GM19351 (cell line): ENCODE measurements at regions not wholly inside any gene's neighbourhood (a gene's known extent, or its start where the extent isn't known, plus 50 kb on each side); places are given as distances from the start of the nearest gene placed in this dataset.

Experiments
- ATAC-seq: cut with Tn5 transposase; IDR thresholded peaks from one replicate; pipeline ENCODE4 v1.9.1; 2021; ENCODE audit warnings: mild to moderate bottlenecking, moderate library complexity; ENCODE audit not compliant: unreplicated experiment

DNA sequence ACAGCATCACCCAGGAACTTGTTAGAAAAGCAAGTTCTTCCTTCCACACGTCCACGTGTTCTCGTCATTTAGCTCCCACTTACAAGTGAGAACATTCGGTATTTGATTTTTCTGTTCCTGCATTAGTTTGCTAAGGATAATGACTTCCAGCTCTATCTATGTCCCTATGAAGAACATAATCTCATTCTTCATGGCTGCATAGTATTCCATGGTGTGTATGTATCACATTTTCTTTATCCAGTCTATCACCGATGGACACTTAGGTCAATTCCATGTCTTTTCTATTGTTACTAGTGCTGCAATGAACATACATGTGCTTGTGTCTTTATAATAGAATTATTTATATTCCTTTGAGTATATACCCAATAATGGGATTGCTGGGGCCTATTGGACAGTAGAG is 368.7 kb upstream of the RUNX1 start:
- ATAC-seq, result no peak

DNA sequence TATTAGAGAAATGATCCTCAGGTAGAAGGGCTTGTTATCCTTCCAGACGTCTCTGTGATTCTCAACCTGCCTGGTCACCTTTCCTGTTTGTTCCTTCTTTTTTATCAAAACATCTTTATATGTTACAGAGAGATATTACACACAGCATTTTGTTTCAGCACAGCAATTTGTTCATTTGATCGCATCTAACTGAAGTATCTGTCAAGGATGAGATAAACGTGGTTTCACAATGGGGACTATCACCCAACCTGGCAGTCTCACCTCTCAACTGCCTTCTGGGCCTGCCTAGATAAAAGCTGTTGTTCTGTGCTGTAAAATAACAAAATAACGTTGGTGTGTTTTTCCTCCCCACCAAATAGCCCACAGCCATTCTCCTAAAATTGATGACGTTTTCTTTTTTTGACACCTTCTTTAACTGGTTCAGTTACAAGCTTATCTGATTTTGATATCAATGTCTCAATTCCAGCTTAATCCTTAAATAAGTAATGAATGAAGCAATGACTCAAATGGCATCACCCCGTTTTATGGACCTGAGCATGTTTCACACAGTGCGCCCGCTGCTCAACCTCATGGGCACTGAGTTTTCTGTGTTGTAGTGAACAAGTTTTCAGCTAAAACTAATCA is 367.9 kb upstream of the RUNX1 start:
- ATAC-seq, result no peak

DNA sequence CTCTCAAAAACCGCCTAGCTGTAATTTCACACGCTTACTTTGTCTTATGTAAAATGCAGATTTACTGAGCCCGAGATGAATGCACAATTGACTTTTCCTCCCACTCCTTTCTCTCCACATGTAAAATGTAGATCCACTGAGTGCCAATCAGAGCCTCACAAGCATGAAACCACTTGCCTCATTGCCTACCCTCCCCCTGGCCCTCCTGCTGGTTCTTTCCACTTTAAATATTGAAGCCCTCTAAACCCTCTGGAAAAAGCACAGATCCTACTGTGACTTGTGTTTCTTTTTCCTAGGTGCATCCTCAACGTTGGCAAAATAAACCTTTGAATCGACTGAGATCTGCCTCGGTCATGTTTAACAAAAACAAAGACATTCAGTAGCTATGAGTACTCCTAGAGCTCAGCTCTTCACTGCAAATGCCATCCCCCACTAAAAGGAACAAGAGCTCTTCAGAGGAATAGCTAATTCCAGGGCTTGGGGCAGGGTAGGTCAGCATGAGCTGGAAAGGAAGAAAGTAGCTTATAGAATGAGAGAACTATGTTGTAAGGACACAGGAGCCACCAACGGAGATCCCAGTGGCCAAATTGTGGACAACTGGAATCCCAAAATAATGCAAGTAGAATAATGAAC is 365.5 kb upstream of the RUNX1 start:
- no peak for ATAC-seq

DNA sequence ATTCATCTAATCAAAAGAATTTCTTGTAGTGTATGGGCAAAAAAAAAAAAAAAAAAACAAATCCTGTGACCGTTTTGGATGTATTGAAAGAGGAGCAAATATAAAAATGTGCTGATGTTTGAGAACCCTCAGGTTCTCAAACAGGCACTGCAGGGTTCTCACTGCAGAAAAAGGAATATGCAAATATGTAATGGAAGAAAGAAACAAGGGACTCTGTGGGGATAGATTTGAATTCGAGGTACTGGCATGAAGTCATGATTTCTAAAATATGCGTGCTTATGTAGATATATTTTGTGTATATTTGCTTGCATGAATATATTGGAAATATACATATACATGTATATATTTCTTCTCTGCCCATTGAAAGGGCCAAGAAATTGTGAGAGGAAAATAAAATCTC is 365.0 kb upstream of the RUNX1 start:
- ATAC-seq, result no peak

DNA sequence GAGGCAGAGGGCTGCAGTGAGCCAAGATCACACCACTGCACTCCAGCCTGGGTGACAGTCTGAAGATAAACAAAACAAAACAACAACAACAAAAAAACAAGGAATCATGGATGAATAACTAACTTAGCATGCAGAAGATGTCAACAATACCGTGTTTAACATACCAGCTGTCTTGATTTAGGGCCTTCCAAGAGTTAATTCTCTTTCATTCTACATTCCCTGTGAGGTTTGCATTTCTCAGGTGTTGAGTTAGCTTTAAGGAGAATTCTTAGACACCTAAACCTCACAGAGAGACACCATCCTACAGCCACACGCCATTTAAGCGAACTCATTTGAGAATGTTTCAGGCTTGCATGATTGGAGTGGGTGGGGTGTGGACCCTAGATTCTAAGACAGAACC is 363.1 kb upstream of the RUNX1 start:
- no peak for ATAC-seq

DNA sequence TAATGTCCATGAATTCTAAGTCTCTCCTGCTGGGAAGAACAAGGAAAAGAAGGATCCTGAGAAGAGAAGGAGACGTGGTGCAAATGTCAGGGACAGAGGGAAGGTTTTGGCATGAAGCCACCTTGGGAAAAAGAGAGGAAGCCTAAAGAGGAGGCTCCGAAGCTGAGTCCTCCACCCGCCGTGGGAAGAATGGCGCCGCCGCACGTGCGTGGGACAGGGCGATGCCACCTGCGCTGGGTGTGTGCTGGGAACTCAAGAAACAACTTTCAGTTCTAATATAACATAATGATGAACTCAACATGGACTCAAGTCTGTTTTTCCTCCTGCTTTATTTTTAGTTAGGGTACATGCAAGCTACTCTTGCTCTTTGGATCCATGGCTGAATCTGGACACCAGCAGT is 362.3 kb upstream of the RUNX1 start:
- ATAC-seq, result no peak

GRCh38 chr21:35410656-35411055 is 361.6 kb upstream of the RUNX1 start:
- ATAC-seq, result no peak

GRCh38 chr21:35410123-35410522 is 361.0 kb upstream of the RUNX1 start:
- ATAC-seq, result no peak

DNA sequence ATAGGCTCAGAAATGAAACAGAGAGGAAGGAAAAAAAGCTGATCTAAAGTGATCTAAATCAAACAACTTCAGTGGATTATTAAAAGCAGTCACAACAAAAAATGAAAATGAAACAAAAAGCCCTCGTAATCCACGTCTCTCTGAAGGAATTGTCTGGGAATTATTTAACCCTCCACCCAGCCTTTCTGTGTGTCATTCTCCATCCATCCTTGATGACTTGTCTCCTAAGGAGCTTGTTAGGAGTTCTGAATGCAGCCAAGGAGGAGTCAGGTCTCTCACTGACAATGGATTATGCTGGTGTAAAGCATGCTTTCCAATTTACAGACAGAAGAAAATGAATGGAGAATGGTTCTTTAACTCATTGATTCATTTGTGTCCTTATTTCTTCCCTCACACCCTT is 359.3 kb upstream of the RUNX1 start:
- ATAC-seq, result no peak

DNA sequence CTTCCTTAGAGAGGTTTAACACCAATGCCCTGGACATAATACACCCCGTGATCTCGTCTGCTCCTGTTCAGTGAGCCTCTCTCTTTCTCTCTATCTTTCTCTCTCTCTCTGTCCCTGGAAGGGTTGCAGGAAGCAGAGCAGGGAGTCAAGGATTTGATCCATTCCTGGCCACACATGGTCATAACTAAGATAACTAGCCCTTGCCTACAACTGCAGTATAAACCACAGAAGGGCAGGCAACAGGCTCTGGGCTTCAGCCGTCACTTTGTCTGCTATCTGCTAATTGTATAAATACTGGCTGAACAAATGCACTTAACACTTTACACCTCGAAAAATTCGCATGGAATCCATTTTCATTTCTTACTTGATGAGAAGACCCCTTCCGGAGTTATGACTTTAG is 357.5 kb upstream of the RUNX1 start:
- no peak for ATAC-seq

DNA sequence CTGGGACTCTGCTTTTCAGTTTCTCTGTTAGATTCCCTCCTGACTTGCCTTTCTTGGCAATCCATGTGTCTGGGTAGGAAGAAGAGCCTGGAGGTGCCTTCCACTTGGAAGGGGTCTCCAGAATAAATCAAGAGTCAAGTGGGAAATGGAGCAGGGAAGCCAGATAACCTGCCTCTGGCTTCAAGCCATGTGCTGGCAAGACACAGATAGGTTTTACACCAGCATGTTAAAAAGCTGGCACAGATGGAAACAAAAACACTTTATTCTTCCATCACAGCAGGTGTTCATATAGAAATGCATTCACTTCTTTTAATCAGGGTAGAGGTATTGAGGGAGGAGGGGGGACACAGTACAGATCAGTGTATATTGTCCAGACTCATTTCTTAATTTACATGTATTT is 356.9 kb upstream of the RUNX1 start:
- no peak for ATAC-seq

- ATAC-seq, result no peak
Measured at GRCh38 chr21:35404247-35404646, 355.1 kb upstream of the RUNX1 start.

- no peak for ATAC-seq
Measured at GRCh38 chr21:35402061-35402460, 353.0 kb upstream of the RUNX1 start.

DNA sequence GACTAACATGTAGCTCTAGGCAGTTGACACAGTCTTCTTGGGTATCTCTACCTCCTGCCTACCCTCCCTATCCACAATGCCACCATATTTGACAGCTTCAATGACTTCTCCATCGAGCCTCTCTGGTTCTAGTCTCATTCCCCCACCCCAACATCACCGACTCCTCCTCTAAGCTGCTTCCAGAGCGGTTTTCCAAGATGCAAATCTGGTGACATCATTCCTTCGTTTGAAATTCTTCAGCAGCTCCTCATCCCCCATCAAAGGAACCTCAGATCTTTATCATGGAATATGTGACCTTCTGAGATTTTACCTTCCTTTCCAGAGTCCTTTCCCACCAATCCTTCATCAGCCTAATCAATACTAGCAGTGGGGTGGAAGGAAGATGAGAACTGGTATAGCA is 352.4 kb upstream of the RUNX1 start:
- no peak for ATAC-seq

DNA sequence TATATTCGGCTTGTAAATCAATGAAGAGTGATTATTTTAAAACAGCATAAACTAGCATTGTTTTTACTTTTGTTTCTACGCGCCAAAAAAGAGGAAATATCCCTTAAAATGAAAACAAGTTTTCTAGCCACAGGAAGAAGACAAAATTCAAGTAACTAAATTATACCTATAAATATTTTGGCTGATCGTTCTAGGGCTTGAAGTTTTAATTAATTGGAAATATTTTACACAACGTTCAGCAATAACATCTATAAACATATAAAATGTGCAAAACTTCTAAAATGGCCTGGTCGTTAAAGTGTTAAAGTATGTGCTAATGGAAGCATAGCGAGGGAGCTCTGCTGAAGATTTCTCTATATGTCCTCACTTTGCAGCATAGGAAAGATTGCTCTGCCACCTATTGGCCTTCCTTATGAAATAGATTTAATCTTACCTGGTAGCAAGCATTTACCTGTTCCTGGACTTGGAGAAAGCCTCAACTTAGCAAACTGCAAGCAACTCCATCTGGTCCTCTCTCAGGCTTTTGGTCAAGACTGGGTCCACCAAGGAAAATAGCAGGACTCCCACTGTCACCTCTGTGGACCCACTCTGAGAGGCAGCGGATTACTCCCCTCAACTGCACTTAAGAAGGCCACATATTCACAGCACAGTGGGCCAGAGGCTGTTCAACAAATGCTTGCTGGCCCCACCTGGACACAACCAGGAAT is 351.3 kb upstream of the RUNX1 start:
- ATAC-seq, result no peak

DNA sequence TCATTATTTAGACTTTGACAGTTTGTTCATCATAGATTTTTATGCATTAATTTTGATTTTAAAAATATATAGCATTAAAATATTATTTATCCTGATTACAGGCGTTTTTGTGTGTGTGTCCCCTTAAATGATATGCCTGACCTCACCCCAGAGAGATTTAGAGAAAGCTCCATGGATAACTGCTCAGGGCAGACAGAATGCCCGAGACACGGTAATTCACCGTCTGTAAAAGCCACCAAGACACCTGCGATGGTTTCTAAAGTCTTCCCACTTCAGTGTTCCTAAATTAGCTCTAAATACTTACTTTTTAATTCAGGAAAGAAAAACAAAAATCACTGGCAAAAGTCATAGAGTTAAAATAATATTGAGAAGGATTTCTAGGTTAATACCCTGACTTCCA is 350.6 kb upstream of the RUNX1 start:
- no peak for ATAC-seq

- no peak for ATAC-seq
Measured at GRCh38 chr21:35399002-35399530, 350.0 kb upstream of the RUNX1 start.

DNA sequence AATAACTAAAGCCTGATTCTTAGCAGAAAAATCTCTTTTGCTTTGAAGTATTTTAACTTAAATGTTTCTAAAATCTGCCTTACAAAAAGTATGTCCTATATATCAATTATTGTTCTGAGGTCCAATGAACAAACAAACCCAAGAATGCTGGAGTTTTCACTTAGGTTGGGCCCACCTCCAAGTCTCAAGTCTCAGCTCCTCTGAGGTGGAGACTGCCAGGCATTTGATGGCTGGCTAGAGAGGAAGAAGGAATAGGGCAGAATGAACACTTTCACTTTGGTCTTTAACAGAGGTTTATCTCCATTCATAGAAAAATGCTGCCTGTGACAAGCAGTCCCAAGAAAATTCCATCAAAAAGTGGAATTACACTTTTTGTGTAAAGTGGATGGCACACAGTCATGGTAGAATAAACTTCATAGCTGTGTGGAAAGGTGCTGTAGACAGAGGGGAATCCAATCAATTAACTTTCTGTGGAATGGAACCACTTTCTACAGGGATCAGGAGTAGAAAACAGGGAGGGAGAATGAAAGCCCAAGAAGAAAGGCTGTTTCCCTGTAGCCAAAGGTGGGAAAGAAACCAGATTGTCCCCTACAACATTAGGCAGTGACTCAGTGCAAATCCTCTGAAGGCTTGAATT is 349.4 kb upstream of the RUNX1 start:
- ATAC-seq, result no peak

DNA sequence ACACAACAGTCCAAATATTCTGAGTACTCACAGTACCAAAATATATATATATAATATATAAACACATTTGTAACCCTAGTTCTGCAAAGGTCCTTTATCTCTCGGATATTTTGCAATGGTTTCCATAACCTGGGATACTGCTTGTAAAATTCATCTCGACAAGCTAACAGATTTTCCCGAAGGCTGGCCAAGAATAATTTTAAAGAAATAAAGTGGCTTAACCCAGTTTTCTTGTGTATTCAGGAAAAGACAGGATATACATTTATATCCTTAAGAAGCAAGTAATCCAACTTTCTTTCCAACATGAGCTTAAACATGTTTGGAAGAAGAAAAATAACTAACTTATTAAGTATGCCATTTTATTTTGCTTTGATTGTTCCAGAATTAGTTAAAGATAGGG is 348.7 kb upstream of the RUNX1 start:
- ATAC-seq, result no peak

DNA sequence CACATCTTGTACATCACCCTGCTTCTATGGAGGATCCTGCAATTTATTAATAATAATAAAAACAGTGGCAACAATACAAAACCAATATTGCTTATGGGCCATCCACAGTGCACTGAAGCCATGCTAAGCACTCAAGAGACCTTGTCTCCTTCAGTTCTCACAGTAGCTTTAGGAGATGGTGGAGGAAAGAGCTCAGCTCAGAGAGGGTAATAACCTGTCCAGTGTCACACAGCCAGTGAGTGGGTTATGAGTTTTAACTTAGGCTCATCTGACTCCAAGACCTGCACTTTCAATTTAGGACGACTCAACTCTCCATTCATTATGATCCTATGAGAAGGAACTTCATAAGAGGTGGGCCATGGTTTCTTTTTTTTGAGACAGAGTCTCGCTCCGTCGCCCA is 347.6 kb upstream of the RUNX1 start:
- ATAC-seq, result no peak

DNA sequence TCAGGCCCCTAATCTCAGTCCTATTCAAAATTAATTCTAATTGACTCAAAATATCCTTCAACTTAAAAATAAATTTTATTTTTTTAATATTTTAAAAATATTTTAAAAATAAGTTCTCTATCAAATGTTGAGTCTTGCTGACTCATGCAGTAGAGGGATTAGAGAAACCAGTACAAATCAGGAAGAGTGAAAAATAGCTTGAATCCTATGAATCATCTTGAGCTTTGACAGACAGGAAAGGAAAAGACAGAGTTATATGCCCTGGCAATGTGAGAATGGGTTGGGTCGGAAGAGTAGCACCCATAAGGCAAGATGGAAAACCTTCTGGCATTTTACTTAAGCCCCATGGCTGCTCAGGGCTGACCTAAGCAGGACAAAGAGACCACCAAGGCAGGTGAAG is 346.6 kb upstream of the RUNX1 start:
- no peak for ATAC-seq
